HG03045 (cell line): ENCODE measurements at regions not wholly inside any gene's neighbourhood (a gene's known extent, or its start where the extent isn't known, plus 50 kb on each side); places are given as distances from the start of the nearest gene placed in this dataset.

ENCODE experiments used
- ATAC-seq: cut with Tn5 transposase; IDR thresholded peaks from one replicate; pipeline ENCODE4 v1.9.1; 2021; ENCODE audit warnings: mild to moderate bottlenecking, moderate library complexity; ENCODE audit not compliant: unreplicated experiment

DNA sequence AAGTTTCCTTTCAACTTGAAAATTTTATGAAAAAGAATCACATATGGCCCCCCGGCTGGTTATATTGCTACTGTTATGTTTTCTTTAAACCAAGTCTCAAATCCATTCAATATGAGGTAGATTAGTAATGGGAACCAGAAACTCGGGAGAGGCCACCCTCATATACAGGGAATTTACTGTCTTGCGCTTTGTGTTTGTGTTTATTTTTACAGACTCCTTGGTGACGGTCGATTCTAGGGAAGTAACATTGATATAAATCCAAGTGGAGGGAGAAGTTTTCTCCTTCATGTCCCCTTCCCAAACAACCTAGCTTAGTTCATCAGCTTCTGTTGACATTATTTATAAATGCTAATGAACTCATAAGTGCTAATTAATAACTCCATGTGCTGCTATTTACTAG is 163.5 kb upstream of the LMO4 start:
- ATAC-seq, result no peak

DNA sequence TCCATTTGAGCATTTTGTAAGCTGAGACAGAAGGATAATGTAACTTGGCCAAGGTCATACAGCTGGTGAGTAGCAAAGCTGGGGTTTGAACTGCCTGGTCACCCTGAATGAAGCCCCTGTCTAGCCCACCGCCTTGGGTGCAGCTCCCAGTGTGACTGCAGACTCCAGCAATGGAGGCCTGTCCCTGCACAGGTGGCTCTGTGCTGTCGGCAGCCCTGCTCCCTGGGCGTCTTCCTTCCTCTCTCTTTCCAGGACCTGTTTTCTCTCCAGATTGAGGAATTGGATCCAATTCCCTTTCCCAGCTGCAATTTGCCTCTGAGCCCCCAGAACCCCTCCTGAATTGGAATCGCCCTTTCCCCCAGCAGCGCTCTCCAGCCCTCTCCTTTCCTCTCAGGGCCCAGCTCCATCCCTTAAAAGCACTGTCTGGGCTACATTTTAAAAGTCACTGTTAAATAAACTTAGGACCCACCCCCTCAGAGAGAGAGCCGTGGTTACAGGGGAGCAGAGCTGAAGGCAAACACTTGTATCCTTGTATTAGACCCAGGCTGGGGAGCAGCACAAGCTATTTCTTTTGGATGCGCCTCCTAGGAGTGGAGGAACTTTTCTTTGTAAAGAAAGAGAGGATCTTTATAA is 161.4 kb upstream of the LMO4 start:
- ATAC-seq, result no peak

DNA sequence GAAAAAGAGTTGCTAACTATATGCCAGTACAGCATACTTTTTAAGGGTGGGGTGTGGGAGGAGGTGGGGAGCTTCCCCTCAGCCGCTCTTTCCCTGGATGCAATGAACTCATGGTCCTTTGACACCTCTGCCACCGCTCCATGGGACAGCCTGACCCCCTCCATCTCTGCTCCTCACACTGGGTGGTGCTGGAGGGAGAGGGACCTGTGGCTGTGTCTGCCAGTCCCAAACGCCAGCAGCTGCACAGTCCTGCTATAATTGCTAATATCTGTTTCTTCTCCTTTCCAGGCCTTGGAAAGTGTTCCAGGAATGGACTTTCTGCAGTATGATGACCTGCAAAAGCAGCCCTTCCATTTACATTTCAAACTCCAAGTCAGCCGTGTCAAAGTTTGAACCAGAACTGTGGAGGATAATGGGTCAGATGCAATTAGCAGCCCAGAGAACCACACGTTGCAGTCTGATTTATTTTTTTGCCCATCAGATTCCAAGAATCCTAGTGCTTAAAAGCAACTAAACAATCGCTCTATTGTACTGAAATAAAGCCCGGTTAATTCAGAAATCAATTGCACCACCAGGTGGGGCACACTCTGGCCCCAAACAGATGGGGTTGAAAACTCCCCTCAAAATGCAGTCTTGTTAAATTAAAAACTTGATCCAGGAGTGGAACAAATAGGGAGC is 160.7 kb upstream of the LMO4 start:
- ATAC-seq, result no peak

DNA sequence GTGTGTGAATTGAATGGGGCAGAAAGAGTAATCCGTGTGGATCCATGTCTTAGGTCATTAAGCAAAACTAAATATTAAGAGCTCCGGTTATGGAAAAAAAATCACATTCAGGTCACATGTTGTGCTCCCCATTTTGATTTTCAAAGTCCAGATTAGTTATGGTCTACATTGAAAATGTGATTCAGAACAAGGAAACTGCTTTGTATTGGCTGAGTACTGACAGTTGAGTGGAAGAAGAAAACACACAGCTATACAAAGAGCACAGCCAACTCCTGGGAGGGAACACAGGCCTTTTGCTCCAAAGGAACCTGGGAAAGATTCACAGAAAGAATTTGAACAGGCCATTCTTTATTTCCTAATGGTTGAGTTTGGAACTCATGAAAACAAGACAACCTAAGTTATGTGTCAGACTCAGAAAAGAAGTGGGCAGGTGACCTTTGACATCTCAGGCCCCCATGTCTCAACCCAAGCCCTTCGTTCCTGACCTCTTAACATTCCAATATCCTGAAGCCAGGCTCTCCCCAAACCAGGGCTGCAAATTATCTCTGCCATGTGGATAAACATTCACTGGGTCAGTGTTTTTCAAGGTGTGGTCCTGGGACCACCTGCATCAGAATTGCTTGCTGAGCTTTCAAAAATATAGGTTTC is 159.3 kb upstream of the LMO4 start:
- no peak for ATAC-seq

DNA sequence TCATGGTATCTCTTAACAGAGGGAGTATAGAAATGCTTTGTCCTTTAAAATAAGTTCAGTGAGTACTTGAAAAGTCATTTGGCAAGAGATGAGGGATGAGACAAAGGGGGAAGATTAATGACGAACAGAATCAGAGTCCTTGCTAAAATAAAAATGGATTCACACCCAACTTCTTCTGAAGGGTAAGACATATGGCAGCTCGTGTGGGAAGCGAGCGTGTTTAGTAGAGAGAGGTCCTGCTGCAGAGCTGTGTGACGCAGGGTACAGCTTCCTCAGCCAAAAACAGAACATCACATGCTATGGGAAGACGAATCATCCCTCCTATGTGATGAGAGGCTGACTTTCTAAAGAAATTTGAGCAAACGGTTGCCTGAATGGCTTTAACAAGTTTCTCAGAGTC is 158.5 kb upstream of the LMO4 start:
- ATAC-seq, result no peak

DNA sequence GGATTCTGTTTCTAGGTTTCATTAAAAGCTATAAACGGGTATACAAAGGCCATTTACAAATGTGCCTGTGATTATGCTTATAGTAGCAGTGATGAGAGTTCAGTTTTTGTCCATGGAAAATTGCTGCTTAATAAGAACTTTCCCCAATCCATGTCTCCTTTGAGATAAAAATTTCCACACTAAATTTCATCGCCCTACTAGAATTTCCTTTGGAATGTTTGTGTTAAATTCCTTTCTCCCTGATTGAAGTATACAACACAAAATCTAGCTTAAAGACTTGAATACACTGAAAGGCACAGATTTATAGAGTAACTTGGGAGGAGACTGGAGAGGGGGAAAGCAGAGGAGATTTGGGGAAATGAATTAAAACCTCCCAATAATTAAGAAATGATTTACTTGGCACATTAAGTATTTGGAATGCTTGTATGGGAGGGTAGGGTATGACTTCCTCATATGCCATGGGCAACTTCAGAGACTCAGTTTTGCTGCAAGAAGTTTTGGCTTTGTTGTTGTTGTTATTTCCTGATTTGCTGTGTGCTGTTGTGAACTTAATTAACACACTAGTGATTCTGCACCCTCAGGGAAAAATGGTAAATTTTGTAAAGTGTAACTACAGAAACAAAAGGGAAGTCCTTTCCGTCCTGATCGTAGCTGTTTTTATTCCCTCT is 157.6 kb upstream of the LMO4 start:
- no peak for ATAC-seq

DNA sequence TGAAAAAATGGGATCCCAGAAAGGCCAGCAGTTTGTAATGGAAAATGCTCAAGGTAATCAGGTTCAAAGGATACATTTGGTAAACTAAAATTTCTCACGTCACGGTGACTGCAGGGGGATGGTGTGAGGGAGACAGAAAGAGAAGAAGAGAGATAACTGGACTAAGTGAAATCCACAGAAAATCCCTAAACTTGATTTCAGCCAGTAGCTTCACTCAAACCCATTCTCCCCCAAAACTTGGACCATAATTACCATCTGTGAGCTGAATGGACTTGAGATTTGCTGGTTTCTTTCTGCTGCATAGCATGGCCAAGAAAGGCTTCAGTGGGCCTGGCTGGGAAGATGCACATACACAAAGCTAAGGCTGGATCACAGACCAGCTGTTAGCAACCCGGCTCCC is 155.4 kb upstream of the LMO4 start:
- ATAC-seq, result no peak

DNA sequence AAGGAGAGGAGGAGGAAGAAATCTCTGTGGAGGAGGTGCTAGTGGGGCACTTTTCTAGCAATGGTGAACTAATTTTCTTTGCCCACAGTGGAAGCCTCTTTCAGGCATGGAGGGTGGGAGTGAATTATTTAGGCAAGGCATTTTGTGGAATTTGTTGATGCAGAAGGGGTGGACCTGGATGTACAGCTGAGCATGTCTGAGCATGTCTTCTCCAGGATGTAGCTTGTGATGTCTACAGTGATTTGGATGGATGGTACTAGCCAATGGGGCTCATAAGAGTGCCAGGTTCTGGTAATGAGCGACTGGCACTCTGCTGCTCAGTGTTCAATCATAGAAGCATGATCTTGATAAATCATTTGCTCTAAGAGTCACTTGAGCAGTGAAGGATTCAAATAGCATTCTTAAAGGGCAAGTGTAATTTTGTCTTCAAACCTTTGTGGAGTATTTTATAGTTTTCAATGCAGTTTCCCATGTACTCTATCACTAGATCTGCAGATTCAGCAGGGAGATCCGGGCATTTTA is 153.9 kb upstream of the LMO4 start:
- no peak for ATAC-seq

DNA sequence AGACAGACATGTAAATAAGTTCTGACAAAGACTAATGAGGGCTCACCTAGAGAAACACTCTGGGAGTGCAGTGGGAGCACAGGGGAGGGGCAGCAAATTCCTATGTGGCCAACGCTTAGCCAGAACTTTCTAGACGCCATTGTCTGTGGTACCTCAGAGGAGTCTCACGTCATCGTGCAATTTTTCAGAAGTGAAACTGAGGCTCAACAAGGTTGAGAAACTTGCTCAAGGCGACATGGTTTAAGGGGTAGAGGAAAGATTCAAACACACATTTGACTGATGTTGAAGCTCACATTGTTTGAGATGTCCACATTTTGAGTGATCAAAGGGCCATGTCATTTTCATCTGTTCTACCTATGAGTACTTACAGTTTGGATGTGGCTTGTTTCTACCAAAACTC is 152.6 kb upstream of the LMO4 start:
- ATAC-seq, result no peak

DNA sequence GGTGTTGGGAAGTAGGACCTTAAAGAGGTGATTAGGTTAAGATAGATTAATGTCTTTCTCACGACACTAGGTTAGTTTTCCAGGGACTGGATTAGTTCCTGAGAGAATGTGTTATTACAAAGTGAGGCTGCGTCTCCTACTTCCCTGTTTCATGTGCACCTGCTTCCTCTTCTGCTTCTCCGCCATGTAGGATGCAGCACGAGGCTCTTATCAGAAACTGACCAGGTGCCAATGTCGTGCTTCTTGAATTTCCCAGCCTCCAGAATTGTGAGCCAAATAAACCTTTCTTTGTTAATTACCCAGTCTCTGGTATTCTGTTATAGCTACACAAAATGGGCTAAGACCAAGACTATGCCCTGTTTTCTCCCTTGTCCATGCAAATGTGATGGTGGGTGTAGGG is 152.2 kb upstream of the LMO4 start:
- no peak for ATAC-seq

DNA sequence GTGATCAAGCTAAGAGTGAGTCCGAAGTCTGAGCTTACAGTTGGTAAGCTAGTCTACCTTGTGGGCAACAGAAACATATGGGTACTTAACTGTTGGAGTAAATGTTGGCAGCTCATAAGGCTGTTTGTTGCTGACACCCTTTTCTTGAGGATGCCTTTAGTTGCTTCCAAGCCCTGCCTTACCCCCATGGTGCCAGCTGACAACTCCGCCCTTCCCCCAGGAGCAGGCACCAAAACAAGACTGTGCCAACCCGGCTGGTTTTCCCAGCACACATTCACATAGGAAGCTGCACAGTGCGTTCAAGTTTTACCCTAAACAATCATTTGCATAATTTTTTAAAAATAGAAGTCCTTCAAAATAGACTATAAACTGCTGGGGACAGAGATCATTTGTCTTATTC is 150.2 kb upstream of the LMO4 start:
- ATAC-seq, result no peak

DNA sequence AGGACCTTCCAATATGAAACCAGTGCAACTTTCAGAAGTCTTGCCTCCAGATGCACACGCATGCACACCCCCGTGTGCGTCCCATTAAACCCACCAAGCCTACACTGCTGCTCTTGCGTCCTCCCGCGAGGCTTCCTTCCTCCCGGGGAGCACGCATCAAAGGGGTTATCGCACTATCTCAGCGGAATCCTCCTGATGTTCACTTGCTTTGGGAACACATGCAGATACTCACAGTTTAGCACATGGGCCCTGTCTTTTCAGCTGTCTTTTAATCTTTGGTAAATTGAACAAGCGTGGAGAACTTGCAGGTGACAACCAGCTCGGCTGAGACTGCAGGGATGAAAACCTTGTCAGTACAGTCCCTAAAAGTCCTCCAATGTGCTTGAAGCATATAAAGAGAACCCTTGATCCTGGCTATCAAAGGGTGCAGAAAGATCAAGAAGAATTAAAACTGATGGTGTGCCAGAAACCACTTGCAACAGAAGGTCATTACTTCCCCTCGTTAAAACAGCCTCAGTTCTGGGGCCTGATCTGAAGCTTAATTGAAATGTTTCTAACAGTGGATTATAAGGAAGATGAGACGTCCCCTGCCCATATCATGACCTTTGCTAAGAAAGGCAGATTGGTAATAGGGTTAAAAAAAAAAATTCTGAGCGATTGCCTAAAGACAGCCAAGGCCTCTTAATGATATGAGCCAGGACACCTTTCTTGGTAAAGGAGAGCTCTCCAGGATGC is 149.4 kb upstream of the LMO4 start:
- ATAC-seq, result no peak

DNA sequence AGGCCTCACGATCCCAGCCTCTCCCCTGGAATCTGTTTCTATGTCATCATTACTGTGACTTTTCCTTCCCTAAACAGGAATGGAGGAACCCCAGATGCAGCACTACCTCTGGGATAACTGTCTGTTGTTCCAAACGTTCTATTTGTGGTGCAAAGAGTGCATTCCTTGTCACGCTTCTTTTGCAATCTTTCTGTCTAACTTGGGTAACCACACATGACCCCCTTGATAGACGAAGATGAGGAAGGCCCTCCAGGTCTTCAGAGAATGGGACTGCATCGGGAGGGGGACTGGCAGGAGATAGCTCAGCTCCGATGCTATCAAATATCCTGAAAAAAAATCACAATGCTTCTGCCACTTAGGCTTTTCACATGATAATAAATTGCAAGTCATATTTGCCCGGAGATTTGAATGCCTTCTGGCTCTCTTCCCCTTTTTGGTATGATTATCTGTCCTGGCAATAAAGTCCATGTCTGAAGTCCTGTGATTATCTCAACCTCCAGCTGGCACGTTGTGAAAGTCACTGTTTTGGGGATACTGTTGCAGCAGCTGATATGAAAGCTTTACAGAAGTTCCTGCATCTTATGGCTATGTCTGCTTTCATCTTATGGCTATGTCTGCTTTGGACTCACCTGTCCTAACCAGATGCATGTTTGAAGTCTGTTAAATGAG is 148.7 kb upstream of the LMO4 start:
- ATAC-seq, result no peak

DNA sequence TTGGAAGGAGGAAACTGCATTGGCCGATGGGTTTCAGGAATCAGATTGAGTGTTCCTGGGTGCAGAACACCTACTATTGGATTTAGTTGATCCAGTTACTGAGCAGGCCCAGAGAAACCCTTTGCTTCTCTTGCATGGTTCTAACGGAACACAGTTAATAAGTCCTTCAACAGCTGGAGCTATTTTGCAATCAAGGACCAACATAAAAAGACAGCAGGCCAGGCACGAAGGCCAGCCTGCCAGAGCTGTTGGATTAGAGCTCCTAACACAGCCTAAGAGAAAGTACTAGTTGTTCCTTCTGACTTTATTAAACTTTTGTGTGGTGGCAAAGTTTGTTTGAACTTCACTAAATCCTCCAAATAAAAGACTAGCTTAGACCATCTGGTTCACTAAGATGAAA is 148.0 kb upstream of the LMO4 start:
- ATAC-seq, result no peak

DNA sequence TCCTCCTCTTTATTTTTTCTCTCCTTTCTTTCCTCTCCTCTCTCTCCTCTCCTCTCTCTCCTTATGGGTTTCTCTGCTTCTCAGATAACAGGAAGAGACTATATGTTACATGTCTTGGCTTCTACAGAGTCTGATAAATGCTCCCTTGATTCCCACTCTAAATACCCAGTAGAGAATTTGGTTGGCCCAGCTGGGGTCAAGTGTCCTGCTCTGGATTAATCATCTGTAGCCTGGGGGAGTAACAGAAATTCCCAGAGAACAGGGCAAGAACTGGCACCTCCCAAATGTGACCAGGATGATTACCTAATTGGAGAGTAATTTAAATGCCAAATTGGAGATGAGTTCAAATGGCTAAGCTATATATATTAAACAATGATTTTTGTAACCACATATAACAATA is 146.1 kb upstream of the LMO4 start:
- ATAC-seq, result no peak

DNA sequence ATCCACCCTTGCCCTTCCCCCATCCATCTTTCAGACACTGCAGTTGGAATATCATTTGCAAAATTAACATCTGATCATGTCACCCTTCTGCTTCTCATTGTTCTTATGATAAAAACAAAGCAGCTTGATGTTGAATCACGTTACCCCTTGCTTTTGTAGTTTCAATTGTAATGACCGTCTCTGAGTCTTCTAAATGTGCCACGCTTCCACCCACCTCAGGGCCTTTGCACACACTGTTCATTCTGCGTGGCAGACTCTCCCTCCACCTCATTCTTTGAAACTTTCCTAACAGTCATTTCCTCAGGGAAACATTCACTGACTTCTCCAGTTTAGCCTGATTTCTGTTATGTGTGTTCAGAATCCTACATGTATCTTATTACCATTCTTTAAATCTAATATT is 143.6 kb upstream of the LMO4 start:
- ATAC-seq, result no peak

DNA sequence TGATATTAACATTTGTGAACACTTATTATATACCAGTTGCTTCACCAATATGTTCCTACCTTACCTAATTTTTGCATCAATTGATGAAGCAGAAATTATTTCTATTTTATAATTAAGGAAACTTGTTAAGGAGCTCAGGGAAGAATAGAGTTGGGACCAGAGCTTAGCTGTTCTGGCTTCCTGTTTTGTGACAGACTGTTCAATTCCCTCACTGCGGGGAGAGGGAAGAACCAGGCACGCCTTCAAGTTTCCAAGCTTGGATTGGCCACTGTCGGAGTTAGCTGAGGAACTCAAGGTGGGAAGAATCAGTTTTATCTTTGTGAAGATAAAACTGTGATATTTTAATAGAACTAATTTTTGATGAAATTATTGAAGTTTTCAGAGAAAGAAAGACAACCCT is 142.3 kb upstream of the LMO4 start:
- ATAC-seq, result no peak

DNA sequence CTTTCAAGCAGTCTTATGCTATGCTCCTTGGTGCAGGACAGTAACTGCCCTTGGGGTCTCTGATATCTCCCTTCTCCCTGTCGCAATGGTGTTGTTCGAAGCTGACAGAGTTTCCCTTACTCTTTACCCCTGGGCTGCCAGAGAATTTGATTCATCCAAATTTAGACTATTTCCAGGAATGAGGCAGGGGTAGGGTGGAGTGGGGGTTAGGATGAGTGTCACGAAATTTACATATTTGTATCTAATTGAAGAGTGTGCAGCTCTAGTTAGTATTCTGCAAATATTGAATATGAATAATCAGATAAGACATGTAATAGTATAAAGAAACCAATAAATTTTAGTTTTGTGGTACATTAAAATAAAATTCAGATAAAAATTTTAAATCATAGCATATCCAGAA is 140.0 kb upstream of the LMO4 start:
- no peak for ATAC-seq

DNA sequence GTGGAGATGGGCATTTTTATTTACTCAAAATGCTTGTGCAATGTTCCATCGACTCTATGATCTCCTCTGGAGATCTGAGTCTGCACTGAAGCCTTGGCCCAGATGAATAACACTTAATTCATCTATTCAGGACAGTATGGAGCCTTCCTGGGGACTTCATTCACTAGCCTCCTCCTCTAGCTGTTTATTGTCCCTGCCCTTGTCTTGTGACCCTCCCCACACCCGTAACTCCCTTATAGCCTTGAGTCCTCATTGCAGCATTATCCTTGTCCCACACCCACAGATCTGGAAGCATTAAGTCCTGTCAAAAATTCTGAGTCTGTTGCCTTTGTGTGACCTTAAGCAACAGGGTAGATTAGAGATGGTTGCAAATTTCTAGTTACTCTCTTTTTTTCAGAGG is 138.3 kb upstream of the LMO4 start:
- no peak for ATAC-seq

DNA sequence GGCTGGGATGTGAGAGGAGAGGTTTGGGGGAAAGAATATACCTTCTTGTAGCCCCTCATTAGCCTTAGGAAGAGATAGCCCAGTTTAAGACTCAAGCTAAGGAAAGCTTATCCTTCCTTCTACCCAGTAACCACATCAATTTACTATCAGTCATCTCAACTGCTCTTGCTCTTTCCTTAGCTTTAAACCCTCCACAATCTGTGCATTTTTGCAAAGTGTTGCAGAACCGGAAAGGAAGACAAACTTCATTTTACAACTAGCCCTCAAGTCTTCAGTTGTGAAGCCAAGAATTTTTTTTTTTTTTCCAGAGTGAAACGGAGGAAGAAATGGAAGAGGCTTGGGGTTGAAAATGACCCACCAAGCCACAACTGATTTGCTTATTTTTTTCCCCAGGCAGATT is 137.0 kb upstream of the LMO4 start:
- ATAC-seq, result no peak
